Liver (tissue), 3 donors: ENCODE measurements at regions not wholly inside any gene's neighbourhood (a gene's known extent, or its start where the extent isn't known, plus 50 kb on each side); places are given as distances from the start of the nearest gene placed in this dataset.

Experiments used
- EGR1 ChIP-seq, 2 donors: IDR thresholded peaks; 2 replicates each; pipeline ENCODE4 v1.6.1; 2016 to 2018; ENCODE audit warnings: antibody characterized with exemption in 2 of 2, low read depth in 2 of 2
- FOXA2 ChIP-seq: IDR thresholded peaks from 2 replicates; pipeline ENCODE4 v1.6.1; 2016; ENCODE audit warnings: antibody characterized with exemption
- GABPA ChIP-seq, 2 donors: IDR thresholded peaks in 1 of 2; conservative IDR thresholded peaks in 1 of 2; 2 replicates each; pipeline ENCODE4 v1.6.1; 2016; ENCODE audit warnings: antibody characterized with exemption in 2 of 2, mild to moderate bottlenecking in 1 of 2, moderate library complexity in 1 of 2
- JUND ChIP-seq, 2 donors: IDR thresholded peaks; 2 replicates each; pipeline ENCODE4 v1.6.1; 2016; ENCODE audit warnings: antibody characterized with exemption in 2 of 2
- SP1 ChIP-seq: IDR thresholded peaks from 2 replicates; pipeline ENCODE4 v1.6.1; 2018; ENCODE audit warnings: antibody characterized with exemption, mild to moderate bottlenecking
- YY1 ChIP-seq: IDR thresholded peaks from 2 replicates; pipeline ENCODE4 v1.6.1; 2016; ENCODE audit warnings: antibody characterized with exemption, mild to moderate bottlenecking
- TF ChIP-seq, protein P1 (sequence below): fragments of 150-350 bp; IDR thresholded peaks from 2 replicates; pipeline ENCODE4 v1.5.1; 2017; ENCODE audit warnings: improper control_type of control experiment, low read depth, low read length; ENCODE audit not compliant: missing input control
- TF ChIP-seq, protein P2 (sequence below): IDR thresholded peaks from 2 replicates; pipeline ENCODE4 v1.6.1; 2016; ENCODE audit warnings: antibody characterized with exemption
- TF ChIP-seq, protein P3 (sequence below): IDR thresholded peaks from 2 replicates; pipeline ENCODE4 v1.6.1; 2016; ENCODE audit warnings: antibody characterized with exemption
- donor health status: healthy.
- donor health status: healthy.

DNA sequence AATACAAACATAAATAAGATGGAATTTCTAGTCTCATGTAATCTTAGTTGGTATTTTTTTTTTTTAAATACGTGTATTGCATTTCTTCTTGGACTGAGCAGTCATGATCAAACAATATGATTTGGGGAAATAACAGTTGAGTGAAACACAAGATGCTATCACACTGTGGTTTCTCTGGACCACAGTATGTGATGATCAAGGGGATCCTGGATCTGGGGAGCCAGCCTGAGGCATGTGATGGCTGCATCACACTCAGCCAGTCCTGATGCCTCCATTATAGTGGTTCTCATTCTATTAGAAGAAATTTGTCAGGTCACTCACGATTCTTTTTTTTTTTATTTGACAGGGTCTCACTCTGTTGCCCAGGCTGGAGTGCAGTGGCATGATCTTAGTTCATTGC is 495.9 kb upstream of the POT1 start:
- TF ChIP-seq, protein P1, sequence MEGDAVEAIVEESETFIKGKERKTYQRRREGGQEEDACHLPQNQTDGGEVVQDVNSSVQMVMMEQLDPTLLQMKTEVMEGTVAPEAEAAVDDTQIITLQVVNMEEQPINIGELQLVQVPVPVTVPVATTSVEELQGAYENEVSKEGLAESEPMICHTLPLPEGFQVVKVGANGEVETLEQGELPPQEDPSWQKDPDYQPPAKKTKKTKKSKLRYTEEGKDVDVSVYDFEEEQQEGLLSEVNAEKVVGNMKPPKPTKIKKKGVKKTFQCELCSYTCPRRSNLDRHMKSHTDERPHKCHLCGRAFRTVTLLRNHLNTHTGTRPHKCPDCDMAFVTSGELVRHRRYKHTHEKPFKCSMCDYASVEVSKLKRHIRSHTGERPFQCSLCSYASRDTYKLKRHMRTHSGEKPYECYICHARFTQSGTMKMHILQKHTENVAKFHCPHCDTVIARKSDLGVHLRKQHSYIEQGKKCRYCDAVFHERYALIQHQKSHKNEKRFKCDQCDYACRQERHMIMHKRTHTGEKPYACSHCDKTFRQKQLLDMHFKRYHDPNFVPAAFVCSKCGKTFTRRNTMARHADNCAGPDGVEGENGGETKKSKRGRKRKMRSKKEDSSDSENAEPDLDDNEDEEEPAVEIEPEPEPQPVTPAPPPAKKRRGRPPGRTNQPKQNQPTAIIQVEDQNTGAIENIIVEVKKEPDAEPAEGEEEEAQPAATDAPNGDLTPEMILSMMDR = no peak
- no peak for TF ChIP-seq JUND (IDR thresholded peaks at IDR 0.05)
- no peak for TF ChIP-seq EGR1 (IDR thresholded peaks at IDR 0.05; ENCODE audit: low read depth in 2 of 2)
- no peak for TF ChIP-seq GABPA (IDR thresholded peaks at IDR 0.05 in 1 of 2, conservative IDR thresholded peaks at IDR 0.05 in 1 of 2)
- no peak for TF ChIP-seq SP1
- TF ChIP-seq FOXA2 = no peak
- no peak for TF ChIP-seq YY1
- TF ChIP-seq, protein P2, sequence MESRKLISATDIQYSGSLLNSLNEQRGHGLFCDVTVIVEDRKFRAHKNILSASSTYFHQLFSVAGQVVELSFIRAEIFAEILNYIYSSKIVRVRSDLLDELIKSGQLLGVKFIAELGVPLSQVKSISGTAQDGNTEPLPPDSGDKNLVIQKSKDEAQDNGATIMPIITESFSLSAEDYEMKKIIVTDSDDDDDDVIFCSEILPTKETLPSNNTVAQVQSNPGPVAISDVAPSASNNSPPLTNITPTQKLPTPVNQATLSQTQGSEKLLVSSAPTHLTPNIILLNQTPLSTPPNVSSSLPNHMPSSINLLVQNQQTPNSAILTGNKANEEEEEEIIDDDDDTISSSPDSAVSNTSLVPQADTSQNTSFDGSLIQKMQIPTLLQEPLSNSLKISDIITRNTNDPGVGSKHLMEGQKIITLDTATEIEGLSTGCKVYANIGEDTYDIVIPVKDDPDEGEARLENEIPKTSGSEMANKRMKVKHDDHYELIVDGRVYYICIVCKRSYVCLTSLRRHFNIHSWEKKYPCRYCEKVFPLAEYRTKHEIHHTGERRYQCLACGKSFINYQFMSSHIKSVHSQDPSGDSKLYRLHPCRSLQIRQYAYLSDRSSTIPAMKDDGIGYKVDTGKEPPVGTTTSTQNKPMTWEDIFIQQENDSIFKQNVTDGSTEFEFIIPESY = no peak
- TF ChIP-seq, protein P3, sequence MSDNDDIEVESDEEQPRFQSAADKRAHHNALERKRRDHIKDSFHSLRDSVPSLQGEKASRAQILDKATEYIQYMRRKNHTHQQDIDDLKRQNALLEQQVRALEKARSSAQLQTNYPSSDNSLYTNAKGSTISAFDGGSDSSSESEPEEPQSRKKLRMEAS = no peak
